ENCODE measurements at regions not wholly inside any gene's neighbourhood (a gene's known extent, or its start where the extent isn't known, plus 50 kb on each side); places are given as distances from the start of the nearest gene placed in this dataset.

DNA sequence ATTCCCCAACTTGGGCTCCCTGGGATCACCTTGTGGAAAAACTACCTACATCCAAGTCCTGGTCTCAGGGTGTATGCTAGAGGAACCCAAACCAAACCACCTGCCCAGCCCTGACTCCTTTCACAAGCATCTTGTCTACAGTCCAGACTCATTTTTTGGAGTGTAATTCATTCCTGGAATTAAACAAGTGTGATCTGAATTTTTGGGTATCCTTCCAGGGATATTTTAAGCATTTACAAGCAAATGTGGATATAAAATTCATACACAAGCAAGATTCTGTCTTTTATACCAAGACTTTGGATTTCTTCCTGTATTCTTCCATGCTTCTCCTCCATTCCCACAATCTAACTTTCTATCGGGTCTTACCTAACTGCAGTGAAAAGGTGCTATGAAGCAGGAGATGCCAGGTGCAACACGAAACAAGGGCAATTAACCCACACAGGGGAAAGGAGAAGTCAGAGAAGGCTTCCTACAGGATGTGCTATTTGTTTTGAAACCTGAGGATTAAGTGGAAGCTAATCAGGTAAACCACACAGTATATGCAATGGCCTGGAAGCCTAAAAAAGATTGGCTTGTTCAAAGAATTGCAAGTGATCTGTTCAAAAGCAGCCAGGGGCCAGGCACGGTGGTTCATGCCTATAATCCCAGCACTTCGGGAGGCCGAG, 417.2 kb upstream of the C16orf82 start:
- ChIA-PET CTCF (no interaction called here), POLR2A (no interaction called here)
- intact Hi-C loops (cut with DNase I, micrococcal nuclease): no loop called here
- Histone ChIP-seq H3K4me3 (ENCODE audit: low read length) (no peak overlapping the region), H3K9me3 (ENCODE audit: control insufficient read depth in 1 of 2, insufficient read depth in 1 of 2, low read length in 2 of 2) (no peaks in the 10 kb centered on the region), H3K36me3 (ENCODE audit: insufficient read depth, low read length) (no peaks in the 10 kb centered on the region), H3K27ac (ENCODE audit: low read depth in 1 of 2, low read length in 2 of 2) (no peak overlapping the region), H3K27me3 (ENCODE audit: control insufficient read depth in 1 of 2, insufficient read depth in 2 of 2, low read length in 2 of 2) (no peaks in the 10 kb centered on the region), H3K4me1 (ENCODE audit: insufficient read depth, low read length) (peaks cover 5% of the 10 kb centered on the region)
- H3K27ac Mint-ChIP-seq: no peak overlapping the region
- H3K27me3 Mint-ChIP-seq: peaks cover 18% of the 10 kb centered on the region
- H3K4me3 Mint-ChIP-seq: no peak overlapping the region
- no peaks in the 10 kb centered on the region for H3K4me1 Mint-ChIP-seq (ENCODE audit: low read depth)
- no peak for DNase-seq
- ATAC-seq (ENCODE audit: poor library complexity): no peak
- H3K36me3 Mint-ChIP-seq (ENCODE audit: low read depth): no peaks in the 10 kb centered on the region
- TF ChIP-seq, protein P1, sequence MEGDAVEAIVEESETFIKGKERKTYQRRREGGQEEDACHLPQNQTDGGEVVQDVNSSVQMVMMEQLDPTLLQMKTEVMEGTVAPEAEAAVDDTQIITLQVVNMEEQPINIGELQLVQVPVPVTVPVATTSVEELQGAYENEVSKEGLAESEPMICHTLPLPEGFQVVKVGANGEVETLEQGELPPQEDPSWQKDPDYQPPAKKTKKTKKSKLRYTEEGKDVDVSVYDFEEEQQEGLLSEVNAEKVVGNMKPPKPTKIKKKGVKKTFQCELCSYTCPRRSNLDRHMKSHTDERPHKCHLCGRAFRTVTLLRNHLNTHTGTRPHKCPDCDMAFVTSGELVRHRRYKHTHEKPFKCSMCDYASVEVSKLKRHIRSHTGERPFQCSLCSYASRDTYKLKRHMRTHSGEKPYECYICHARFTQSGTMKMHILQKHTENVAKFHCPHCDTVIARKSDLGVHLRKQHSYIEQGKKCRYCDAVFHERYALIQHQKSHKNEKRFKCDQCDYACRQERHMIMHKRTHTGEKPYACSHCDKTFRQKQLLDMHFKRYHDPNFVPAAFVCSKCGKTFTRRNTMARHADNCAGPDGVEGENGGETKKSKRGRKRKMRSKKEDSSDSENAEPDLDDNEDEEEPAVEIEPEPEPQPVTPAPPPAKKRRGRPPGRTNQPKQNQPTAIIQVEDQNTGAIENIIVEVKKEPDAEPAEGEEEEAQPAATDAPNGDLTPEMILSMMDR (IDR thresholded peaks at IDR 0.05): no peak
- no peaks in the 10 kb centered on the region for H3K9me3 Mint-ChIP-seq

DNA sequence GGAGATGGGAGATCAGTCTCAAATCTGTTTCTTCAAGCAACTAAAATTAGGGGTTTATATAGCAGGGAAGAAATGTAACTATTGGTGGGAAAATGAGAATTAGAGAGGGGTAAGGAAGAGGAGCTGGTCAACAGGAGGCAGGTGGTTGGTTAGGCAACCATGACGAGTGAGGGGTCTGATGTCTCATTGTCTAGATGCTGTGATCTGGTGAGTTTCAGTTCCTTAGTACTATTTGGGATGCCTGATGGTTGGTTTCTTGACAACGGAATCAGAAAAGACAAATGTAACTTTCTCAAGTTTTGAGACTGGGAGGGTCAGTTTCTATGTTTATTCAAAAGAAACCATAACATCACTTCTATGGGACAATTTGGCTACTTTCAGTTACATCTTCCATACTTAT, 415.3 kb upstream of the C16orf82 start:
- TF ChIP-seq, protein P1 (IDR thresholded peaks at IDR 0.05): no peak
- Histone ChIP-seq H3K4me1 (ENCODE audit: insufficient read depth, low read length) (no peaks in the 10 kb centered on the region), H3K27ac (ENCODE audit: low read depth in 1 of 2, low read length in 2 of 2) (no peak overlapping the region), H3K9me3 (ENCODE audit: control insufficient read depth in 1 of 2, insufficient read depth in 1 of 2, low read length in 2 of 2) (no peaks in the 10 kb centered on the region), H3K27me3 (ENCODE audit: control insufficient read depth in 1 of 2, insufficient read depth in 2 of 2, low read length in 2 of 2) (no peaks in the 10 kb centered on the region), H3K36me3 (ENCODE audit: insufficient read depth, low read length) (no peaks in the 10 kb centered on the region), H3K4me3 (ENCODE audit: low read length) (no peak overlapping the region)
- ATAC-seq (ENCODE audit: poor library complexity) (no peak), DNase-seq (no peak)
- intact Hi-C loops (cut with DNase I, micrococcal nuclease): no loop called here
- POLR2A ChIA-PET: no interaction called here
- CTCF ChIA-PET: interaction anchor here (0.6 kb wide), 1 partner anchor 12 kb away, joined by 3 read pairs; no protein-coding TSS in a partner anchor
- no peak overlapping the region for H3K27ac Mint-ChIP-seq
- H3K4me3 Mint-ChIP-seq: no peak overlapping the region
- H3K27me3 Mint-ChIP-seq: peaks cover 21% of the 10 kb centered on the region
- H3K36me3 Mint-ChIP-seq (ENCODE audit: low read depth): no peaks in the 10 kb centered on the region
- no peaks in the 10 kb centered on the region for H3K4me1 Mint-ChIP-seq (ENCODE audit: low read depth)
- no peaks in the 10 kb centered on the region for H3K9me3 Mint-ChIP-seq

DNA sequence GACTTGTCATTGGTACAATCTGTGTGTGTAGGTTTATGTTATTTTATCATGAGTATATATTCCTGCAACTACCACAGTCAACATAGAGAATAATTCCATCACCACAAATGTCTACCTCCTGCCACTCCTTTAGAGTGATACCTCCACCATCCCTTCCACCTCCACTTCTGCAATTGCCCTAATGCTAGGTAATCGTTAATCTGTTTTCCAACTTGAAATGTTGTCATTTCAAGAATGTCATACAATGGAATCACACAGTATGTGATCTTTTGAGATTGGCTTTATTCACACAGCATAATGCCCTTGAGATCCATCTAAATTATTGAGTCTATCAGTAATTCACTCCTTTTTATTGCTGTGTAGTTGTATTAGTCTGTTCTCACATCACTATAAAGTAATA, 414.8 kb upstream of the C16orf82 start:
- ChIA-PET POLR2A (no interaction called here), CTCF (interaction anchor here (0.6 kb wide), 1 partner anchor 12 kb away, joined by 3 read pairs; no protein-coding TSS in a partner anchor)
- no peaks in the 10 kb centered on the region for H3K4me1 ChIP-seq (ENCODE audit: insufficient read depth, low read length)
- H3K36me3 ChIP-seq (ENCODE audit: insufficient read depth, low read length): no peaks in the 10 kb centered on the region
- H3K9me3 ChIP-seq (ENCODE audit: control insufficient read depth in 1 of 2, insufficient read depth in 1 of 2, low read length in 2 of 2): no peaks in the 10 kb centered on the region
- Mint-ChIP-seq H3K27ac (no peak overlapping the region), H3K36me3 (ENCODE audit: low read depth) (no peaks in the 10 kb centered on the region), H3K27me3 (peaks cover 17% of the 10 kb centered on the region), H3K9me3 (no peaks in the 10 kb centered on the region), H3K4me1 (ENCODE audit: low read depth) (no peaks in the 10 kb centered on the region), H3K4me3 (no peak overlapping the region)
- intact Hi-C loops (cut with DNase I, micrococcal nuclease): no loop called here
- ATAC-seq (ENCODE audit: poor library complexity): no peak
- H3K27ac ChIP-seq (ENCODE audit: low read depth in 1 of 2, low read length in 2 of 2): no peak overlapping the region
- H3K27me3 ChIP-seq (ENCODE audit: control insufficient read depth in 1 of 2, insufficient read depth in 2 of 2, low read length in 2 of 2): no peaks in the 10 kb centered on the region
- no peak for DNase-seq
- no peak overlapping the region for H3K4me3 ChIP-seq (ENCODE audit: low read length)
- TF ChIP-seq, protein P1 (IDR thresholded peaks at IDR 0.05): no peak
